Retinal pigment epithelial cell (primary cell): ENCODE measurements at regions not wholly inside any gene's neighbourhood (a gene's known extent, or its start where the extent isn't known, plus 50 kb on each side); places are given as distances from the start of the nearest gene placed in this dataset.

Experiments used
- DNase-seq: peaks from one replicate; pipeline ENCODE4 v3.0.0-alpha.2; 2010; ENCODE audit warnings: low read depth
- H3K4me3 ChIP-seq: 2 replicates; pipeline ENCODE4 v1.5.1; 2011; ENCODE audit warnings: mild to moderate bottlenecking, low read length, control low read depth, moderate library complexity
- TF ChIP-seq, protein P1 (sequence below): conservative IDR thresholded peaks from 2 replicates; pipeline ENCODE4 v1.5.1; 2011; ENCODE audit warnings: low read depth, low read length, control low read depth, inconsistent platforms

- TF ChIP-seq, protein P1, sequence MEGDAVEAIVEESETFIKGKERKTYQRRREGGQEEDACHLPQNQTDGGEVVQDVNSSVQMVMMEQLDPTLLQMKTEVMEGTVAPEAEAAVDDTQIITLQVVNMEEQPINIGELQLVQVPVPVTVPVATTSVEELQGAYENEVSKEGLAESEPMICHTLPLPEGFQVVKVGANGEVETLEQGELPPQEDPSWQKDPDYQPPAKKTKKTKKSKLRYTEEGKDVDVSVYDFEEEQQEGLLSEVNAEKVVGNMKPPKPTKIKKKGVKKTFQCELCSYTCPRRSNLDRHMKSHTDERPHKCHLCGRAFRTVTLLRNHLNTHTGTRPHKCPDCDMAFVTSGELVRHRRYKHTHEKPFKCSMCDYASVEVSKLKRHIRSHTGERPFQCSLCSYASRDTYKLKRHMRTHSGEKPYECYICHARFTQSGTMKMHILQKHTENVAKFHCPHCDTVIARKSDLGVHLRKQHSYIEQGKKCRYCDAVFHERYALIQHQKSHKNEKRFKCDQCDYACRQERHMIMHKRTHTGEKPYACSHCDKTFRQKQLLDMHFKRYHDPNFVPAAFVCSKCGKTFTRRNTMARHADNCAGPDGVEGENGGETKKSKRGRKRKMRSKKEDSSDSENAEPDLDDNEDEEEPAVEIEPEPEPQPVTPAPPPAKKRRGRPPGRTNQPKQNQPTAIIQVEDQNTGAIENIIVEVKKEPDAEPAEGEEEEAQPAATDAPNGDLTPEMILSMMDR = no peak
- H3K4me3 ChIP-seq = no peak overlapping the region
- no peak for DNase-seq
Observed at GRCh38 chr12:4202918-4203317, 70.6 kb upstream of the CCND2 start.

DNA sequence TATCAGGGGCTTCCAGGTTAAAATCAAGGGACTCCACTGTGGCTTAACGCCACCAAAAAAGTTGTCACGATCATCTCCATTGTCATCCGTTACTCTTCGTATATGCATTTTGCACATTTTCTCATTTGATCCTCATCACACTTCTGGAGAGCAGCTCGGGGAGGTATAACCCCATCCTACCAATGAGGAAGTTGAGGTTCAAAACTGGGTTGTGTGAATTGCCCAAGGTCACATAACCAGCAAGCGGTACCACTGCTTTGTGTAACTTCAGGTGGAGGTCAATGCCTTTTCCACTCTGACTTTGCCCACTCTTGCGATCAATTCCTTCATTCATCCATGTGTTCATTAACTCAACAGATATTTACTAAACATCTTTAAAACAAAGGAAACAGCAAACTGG is 71.1 kb upstream of the CCND2 start:
- no peak overlapping the region for H3K4me3 ChIP-seq
- no peak for DNase-seq
- TF ChIP-seq, protein P1 = no peak

DNA sequence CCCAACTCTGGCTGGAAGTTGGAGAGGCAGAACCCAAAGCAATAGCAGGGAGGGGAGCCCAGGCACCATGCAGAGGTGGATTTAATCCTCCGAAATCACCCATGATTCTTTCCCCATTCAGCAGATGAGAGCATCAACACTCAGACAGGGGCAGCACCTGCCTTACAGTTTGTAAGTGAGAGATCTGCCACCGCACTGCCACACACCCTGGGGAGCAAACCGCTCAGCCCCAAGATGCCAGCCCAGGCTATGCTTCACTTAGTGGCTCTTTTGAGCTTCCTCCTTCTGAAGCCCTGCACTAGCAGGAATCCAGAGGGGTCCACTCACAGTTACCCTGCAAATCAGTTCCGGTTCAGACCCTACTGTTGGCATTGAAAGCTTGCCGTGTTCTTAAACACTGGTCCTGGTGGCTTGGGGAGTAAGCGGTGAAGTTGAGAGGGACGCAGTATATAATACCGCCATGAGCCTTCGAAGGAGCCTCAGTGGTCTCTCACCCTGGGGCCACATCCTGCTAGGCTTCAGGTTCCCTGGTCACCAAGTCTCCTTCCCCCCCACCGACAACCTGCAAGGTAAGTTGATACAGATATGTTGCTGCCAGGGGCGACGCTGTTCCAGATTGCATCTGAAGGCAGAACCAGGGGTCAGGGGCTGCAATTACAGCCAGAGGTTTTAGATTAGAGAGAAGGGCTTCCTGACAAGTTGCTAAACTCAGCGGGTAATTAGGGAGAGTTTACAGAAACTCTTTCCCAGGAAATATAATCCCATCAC is 72.0 kb upstream of the CCND2 start:
- TF ChIP-seq, protein P1 = no peak
- H3K4me3 ChIP-seq = no peak overlapping the region
- DNase-seq = no peak

DNA sequence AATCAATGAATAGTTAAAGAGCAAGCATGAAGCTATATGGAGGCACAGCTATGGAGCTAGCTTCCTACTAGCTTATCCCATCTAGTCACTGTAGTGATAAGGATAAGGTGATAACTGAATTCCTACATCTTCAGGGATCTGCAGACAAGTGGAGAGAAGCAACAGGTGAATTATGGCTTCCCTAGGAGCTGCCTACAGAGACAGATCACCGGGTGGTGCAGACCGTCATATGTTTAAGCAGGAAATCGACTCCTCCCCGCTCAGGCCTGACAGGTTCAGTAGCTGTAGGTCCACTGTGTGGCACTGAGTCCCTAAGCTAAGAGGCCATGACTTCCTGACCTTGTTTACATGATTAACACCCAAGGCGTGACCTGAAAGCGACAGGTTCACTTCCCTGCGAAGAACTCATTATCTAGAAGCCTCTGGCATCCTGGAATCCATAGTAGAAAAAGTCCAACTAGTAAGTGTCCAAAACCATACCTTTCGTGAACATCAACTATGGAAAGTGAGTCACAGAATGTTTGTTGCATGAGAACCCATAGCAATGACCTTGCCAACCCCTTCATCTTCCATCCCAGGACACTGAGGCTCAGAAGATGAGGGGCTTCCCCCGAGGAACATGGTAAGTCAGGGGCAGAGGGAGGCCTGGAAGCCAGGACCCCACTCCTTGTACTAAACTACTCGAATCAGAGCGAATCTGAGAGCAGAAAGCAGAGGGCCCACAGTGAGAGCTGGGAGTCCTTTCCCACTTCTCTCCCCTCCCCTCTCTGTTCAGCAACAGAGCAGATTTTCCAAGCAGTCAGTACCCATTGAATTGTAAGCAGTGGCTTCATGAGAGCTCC is 75.4 kb upstream of the CCND2 start:
- no peak for DNase-seq
- TF ChIP-seq, protein P1 = no peak
- no peak overlapping the region for H3K4me3 ChIP-seq

- H3K4me3 ChIP-seq = no peak overlapping the region
- TF ChIP-seq, protein P1 = no peak
- DNase-seq = no peak
Observed at GRCh38 chr12:4196805-4197420, 76.6 kb upstream of the CCND2 start.

- TF ChIP-seq, protein P1 = no peak
- no peak for DNase-seq
- H3K4me3 ChIP-seq = no peak overlapping the region
Observed at GRCh38 chr12:4194668-4195067, 78.9 kb upstream of the CCND2 start.
